ENCODE measurements at regions not wholly inside any gene's neighbourhood (a gene's known extent, or its start where the extent isn't known, plus 50 kb on each side); places are given as distances from the start of the nearest gene placed in this dataset.

DNA sequence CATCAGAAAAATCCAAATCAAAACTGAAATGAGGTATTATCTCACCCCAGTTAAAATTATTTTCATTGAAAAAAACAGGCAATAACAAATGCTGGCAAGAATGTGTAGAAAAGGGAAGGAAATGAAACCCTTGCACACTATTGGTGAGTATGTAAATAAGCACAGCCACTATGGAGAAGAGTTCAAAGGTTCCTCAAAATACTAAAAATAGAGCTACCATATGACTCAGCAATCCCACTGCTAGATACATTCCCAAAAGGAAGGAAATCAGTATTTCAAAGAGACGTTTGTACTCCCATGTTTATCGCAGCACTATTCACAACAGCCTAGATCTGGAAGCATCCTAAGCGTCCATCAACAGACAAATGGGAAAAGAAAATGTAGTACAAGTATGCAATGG is 932.4 kb downstream of the PCDH18 start:
- Histone ChIP-seq H3K4me1 (ENCODE audit: control insufficient read depth in 1 of 2, insufficient read depth in 2 of 2, low read length in 2 of 2) (no peaks in the 10 kb centered on the region), H2AFZ (ENCODE audit: low read depth, low read length, poor library complexity, severe bottlenecking) (no peak overlapping the region), H4K20me1 (ENCODE audit: insufficient read depth) (no peaks in the 10 kb centered on the region), H3K9me2 (ENCODE audit: insufficient read depth) (no peaks in the 10 kb centered on the region), H3K4me2 (ENCODE audit: low read length) (no peak overlapping the region), H3K4me3 (replicated peaks in 1 of 2; ENCODE audit: low read depth in 1 of 2, low read length in 2 of 2) (no peak overlapping the region), H3K27me3 (ENCODE audit: insufficient read depth, low read length) (no peaks in the 10 kb centered on the region), H3K9ac (ENCODE audit: low read length) (no peak overlapping the region), H3K27ac (ENCODE audit: low read depth, low read length) (no peak overlapping the region), H3K79me2 (ENCODE audit: insufficient read depth, low read length) (no peaks in the 10 kb centered on the region), H3K9me3 (ENCODE audit: control insufficient read depth in 1 of 2, insufficient read depth in 1 of 2, low read depth in 1 of 2, low read length in 2 of 2) (no peaks in the 10 kb centered on the region), H3K36me3 (ENCODE audit: control insufficient read depth in 1 of 2, insufficient read depth in 2 of 2, low read length in 2 of 2) (no peaks in the 10 kb centered on the region)
- TF ChIP-seq ELF1 (IDR thresholded peaks at IDR 0.05; ENCODE audit: borderline replicate concordance, low read depth) (no peak), POLR2A (IDR thresholded peaks at IDR 0.05; ENCODE audit: borderline replicate concordance, extremely low read depth, insufficient read depth, insufficient read length) (no peak), JUND (IDR thresholded peaks at IDR 0.05) (no peak), TCF7L2 (IDR thresholded peaks at IDR 0.05; ENCODE audit: borderline replicate concordance, extremely low read depth, insufficient read depth, insufficient read length) (no peak), EZH2phosphoT487 (IDR thresholded peaks at IDR 0.05; ENCODE audit: borderline replicate concordance) (no peak)
- intact Hi-C loops (cut with micrococcal nuclease): no loop called here
- ChIA-PET RAD21 (ENCODE audit: low non-redundant PET in 1 of 2, low total read pairs in 2 of 2, uncharacterized antibody in 2 of 2, unreplicated experiment in 2 of 2) (no interaction called here), CTCF (no interaction called here), POLR2A (no interaction called here)
- DNase-seq (ENCODE audit: low read depth, low spot score) (no peak), ATAC-seq (no peak)
- no TSS peak for BruUV-seq (replicated peaks)

DNA sequence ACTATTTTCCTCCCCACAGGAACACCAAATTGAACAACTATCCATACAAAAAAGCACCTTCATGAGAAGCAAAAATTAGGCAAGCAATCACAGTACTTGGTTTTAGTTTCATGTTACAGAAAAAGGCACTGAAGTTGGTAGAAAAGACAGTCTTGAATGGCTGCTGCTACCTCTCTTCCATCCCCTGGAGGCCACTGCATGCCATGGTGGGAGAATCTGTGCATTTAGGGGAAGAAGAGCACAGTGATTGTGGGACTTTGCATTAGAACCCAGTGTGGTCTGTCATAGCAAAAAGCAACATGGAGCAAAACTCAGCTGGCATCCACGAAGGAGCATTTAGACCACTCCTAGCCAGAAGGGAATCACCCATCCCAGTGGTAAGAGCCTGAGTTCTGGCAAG is 941.9 kb downstream of the PCDH18 start:
- Histone ChIP-seq H3K27ac (ENCODE audit: low read depth, low read length) (no peak overlapping the region), H3K9ac (ENCODE audit: low read length) (no peak overlapping the region), H3K4me3 (replicated peaks in 1 of 2; ENCODE audit: low read depth in 1 of 2, low read length in 2 of 2) (no peak overlapping the region), H3K27me3 (ENCODE audit: insufficient read depth, low read length) (no peaks in the 10 kb centered on the region), H3K79me2 (ENCODE audit: insufficient read depth, low read length) (no peaks in the 10 kb centered on the region), H3K9me3 (ENCODE audit: control insufficient read depth in 1 of 2, insufficient read depth in 1 of 2, low read depth in 1 of 2, low read length in 2 of 2) (no peaks in the 10 kb centered on the region), H4K20me1 (ENCODE audit: insufficient read depth) (no peaks in the 10 kb centered on the region), H3K4me2 (ENCODE audit: low read length) (no peak overlapping the region), H3K4me1 (ENCODE audit: control insufficient read depth in 1 of 2, insufficient read depth in 2 of 2, low read length in 2 of 2) (no peaks in the 10 kb centered on the region), H3K9me2 (ENCODE audit: insufficient read depth) (no peaks in the 10 kb centered on the region), H2AFZ (ENCODE audit: low read depth, low read length, poor library complexity, severe bottlenecking) (no peak overlapping the region), H3K36me3 (ENCODE audit: control insufficient read depth in 1 of 2, insufficient read depth in 2 of 2, low read length in 2 of 2) (no peaks in the 10 kb centered on the region)
- no TSS peak for BruUV-seq (replicated peaks)
- DNase-seq (ENCODE audit: low read depth, low spot score): no peak
- TF ChIP-seq RAD21 (IDR thresholded peaks at IDR 0.05; ENCODE audit: low read depth): no peak
- TF ChIP-seq ELF1 (IDR thresholded peaks at IDR 0.05; ENCODE audit: borderline replicate concordance, low read depth): no peak
- TF ChIP-seq EGR1 (IDR thresholded peaks at IDR 0.05; ENCODE audit: low read depth): no peak
- no peak for TF ChIP-seq ZNF274 (IDR thresholded peaks at IDR 0.05; ENCODE audit: low read depth, low read length)
- TF ChIP-seq ATF3 (IDR thresholded peaks at IDR 0.05): no peak
- TF ChIP-seq JUND (IDR thresholded peaks at IDR 0.05): no peak
- TF ChIP-seq SIN3A (IDR thresholded peaks at IDR 0.05; ENCODE audit: low read depth): no peak
- TF ChIP-seq CEBPB (IDR thresholded peaks at IDR 0.05; ENCODE audit: low read depth): no peak
- ChIA-PET RAD21 (ENCODE audit: low non-redundant PET in 1 of 2, low total read pairs in 2 of 2, uncharacterized antibody in 2 of 2, unreplicated experiment in 2 of 2) (no interaction called here), CTCF (no interaction called here), POLR2A (no interaction called here)
- intact Hi-C loops (cut with micrococcal nuclease): no loop called here
- no peak for ATAC-seq

Measured in HCT116 (cell line).